Neural crest cell (in vitro differentiated cells): ENCODE measurements at regions not wholly inside any gene's neighbourhood (a gene's known extent, or its start where the extent isn't known, plus 50 kb on each side); places are given as distances from the start of the nearest gene placed in this dataset.
A peak's percentile ranks its signal among the peaks of the same experiment; 100 is the strongest.

Experiments used
- DNase-seq: peaks from one replicate; pipeline ENCODE4 v3.0.0; 2021; ENCODE audit warnings: low read depth, mixed read lengths, low spot score
- H3K27ac Mint-ChIP-seq: one replicate; pipeline ENCODE4 v1.8.0; 2021; ENCODE audit warnings: mild to moderate bottlenecking, mixed read lengths; ENCODE audit not compliant: unreplicated experiment
- H3K27me3 Mint-ChIP-seq: 2 replicates; pipeline ENCODE4 v1.8.0; 2021; ENCODE audit warnings: low read depth, mild to moderate bottlenecking, mixed read lengths
- H3K36me3 Mint-ChIP-seq: 2 replicates; pipeline ENCODE4 v1.8.0; 2021; ENCODE audit warnings: low read depth, mild to moderate bottlenecking, mixed read lengths
- H3K4me1 Mint-ChIP-seq: 2 replicates; pipeline ENCODE4 v1.8.0; 2021; ENCODE audit warnings: mixed read lengths
- H3K4me3 Mint-ChIP-seq: one replicate; pipeline ENCODE4 v1.8.0; 2021; ENCODE audit warnings: mild to moderate bottlenecking, mixed read lengths
- H3K9me3 Mint-ChIP-seq: 2 replicates; pipeline ENCODE4 v1.8.0; 2021; ENCODE audit warnings: mixed read lengths
- CTCF ChIP-seq: fragments of 200-600 bp; sonication (generic); conservative IDR thresholded peaks from 2 replicates; pipeline ENCODE4 v1.5.0; 2021; ENCODE audit warnings: antibody characterized with exemption, mild to moderate bottlenecking

- no peak overlapping the region for H3K27ac Mint-ChIP-seq
- no peak for TF ChIP-seq CTCF
- H3K4me3 Mint-ChIP-seq, result no peak overlapping the region
- DNase-seq, result no peak
- H3K36me3 Mint-ChIP-seq, result no peaks in the 10 kb centered on the region
- H3K9me3 Mint-ChIP-seq, result no peaks in the 10 kb centered on the region
- H3K27me3 Mint-ChIP-seq, result no peaks in the 10 kb centered on the region
- peaks cover 7% of the 10 kb centered on the region for H3K4me1 Mint-ChIP-seq
Observed at GRCh38 chr1:213602796-213603486, 384.8 kb upstream of the PROX1 start.

GRCh38 chr1:213604477-213604876 is 383.3 kb upstream of the PROX1 start:
- H3K9me3 Mint-ChIP-seq, result no peaks in the 10 kb centered on the region
- DNase-seq, result no peak
- H3K27me3 Mint-ChIP-seq, result no peaks in the 10 kb centered on the region
- no peak for TF ChIP-seq CTCF
- peaks cover 7% of the 10 kb centered on the region for H3K4me1 Mint-ChIP-seq
- H3K4me3 Mint-ChIP-seq, result no peak overlapping the region
- H3K27ac Mint-ChIP-seq, result no peak overlapping the region
- no peaks in the 10 kb centered on the region for H3K36me3 Mint-ChIP-seq

GRCh38 chr1:213605732-213606131 is 382.0 kb upstream of the PROX1 start:
- no peak for TF ChIP-seq CTCF
- Mint-ChIP-seq H3K36me3 (no peaks in the 10 kb centered on the region), H3K4me3 (no peak overlapping the region), H3K27ac (peak overlapping the region; percentile 25), H3K4me1 (peaks cover 7% of the 10 kb centered on the region), H3K9me3 (no peaks in the 10 kb centered on the region), H3K27me3 (no peaks in the 10 kb centered on the region)
- DNase-seq, result no peak

- Mint-ChIP-seq H3K27me3 (no peaks in the 10 kb centered on the region), H3K27ac (no peak overlapping the region), H3K9me3 (no peaks in the 10 kb centered on the region), H3K4me1 (peaks cover 7% of the 10 kb centered on the region), H3K4me3 (no peak overlapping the region), H3K36me3 (no peaks in the 10 kb centered on the region)
- no peak for TF ChIP-seq CTCF
- no peak for DNase-seq
Observed at GRCh38 chr1:213606252-213606820, 381.4 kb upstream of the PROX1 start.

- no peak for TF ChIP-seq CTCF
- Mint-ChIP-seq H3K27me3 (no peaks in the 10 kb centered on the region), H3K9me3 (no peaks in the 10 kb centered on the region)
Observed at GRCh38 chr1:213613549-213613948, 374.2 kb upstream of the PROX1 start.

More at GRCh38 chr1:213613549-213613948, 374.2 kb upstream of the PROX1 start:
- Mint-ChIP-seq H3K27ac (no peak overlapping the region), H3K4me1 (peaks cover 13% of the 10 kb centered on the region), H3K36me3 (no peaks in the 10 kb centered on the region), H3K4me3 (no peak overlapping the region)
- no peak for DNase-seq
